K562 (cell line): ENCODE measurements at regions not wholly inside any gene's neighbourhood (a gene's known extent, or its start where the extent isn't known, plus 50 kb on each side); places are given as distances from the start of the nearest gene placed in this dataset.

Experiments used
- BRF2 ChIP-seq: IDR thresholded peaks from 3 replicates; pipeline ENCODE4 v1.6.1; 2011; ENCODE audit warnings: borderline replicate concordance, mild to moderate bottlenecking; ENCODE audit not compliant: insufficient read length, insufficient read depth
- FOXM1 ChIP-seq, 2 experiments: fragments of 450-650 bp in 1 of 2; sonication (generic) in 1 of 2; formaldehyde crosslinking in 1 of 2; IDR thresholded peaks; 2 replicates each; pipeline versions ENCODE4 v1.6.1 to v1.9.0; 2017 to 2022; ENCODE audit warnings: low read depth in 2 of 2, mild to moderate bottlenecking in 2 of 2, missing genetic modification reagents in 1 of 2, moderate library complexity in 1 of 2
- GTF2F1 ChIP-seq: IDR thresholded peaks from 2 replicates; pipeline ENCODE4 v1.6.1; 2011; ENCODE audit warnings: low read depth, low read length, improper control_type of control experiment
- HDAC1 ChIP-seq, 2 experiments: fragments of 450-650 bp; IDR thresholded peaks; 2 replicates each; pipeline ENCODE4 v1.6.1; 2016 to 2017; ENCODE audit warnings: inconsistent platforms in 1 of 2, mild to moderate bottlenecking in 1 of 2, moderate library complexity in 1 of 2
- MXI1 ChIP-seq: IDR thresholded peaks from 2 replicates; pipeline ENCODE4 v1.6.1; 2011; ENCODE audit warnings: low read depth, mild to moderate bottlenecking, improper control_type of control experiment, low read length
- SIN3A ChIP-seq, 2 experiments: fragments of 150-350 bp in 1 of 2; IDR thresholded peaks; 2 replicates each; pipeline ENCODE4 v1.6.1; 2011 to 2016; ENCODE audit warnings: borderline replicate concordance in 2 of 2, low read depth in 2 of 2, low read length in 2 of 2, mild to moderate bottlenecking in 2 of 2, moderate library complexity in 2 of 2; ENCODE audit not compliant: control insufficient read depth in 1 of 2
- ZBTB11 ChIP-seq, 3 experiments: fragments of 200-800 bp in 1 of 3; fragments of 250-450 bp in 1 of 3; fragments of 450-650 bp in 1 of 3; sonication (Bioruptor Pico) in 1 of 3; sonication (Bioruptor generic) in 1 of 3; formaldehyde crosslinking in 1 of 3; IDR thresholded peaks; 2 replicates each; pipeline versions ENCODE4 v1.6.1 to v1.8.0; 2016 to 2022; ENCODE audit warnings: mild to moderate bottlenecking in 2 of 3, missing genetic modification characterization in 2 of 3, missing compliant biosample characterization in 1 of 3, moderate library complexity in 1 of 3
- ZFX ChIP-seq: sonication (generic); formaldehyde crosslinking; IDR thresholded peaks from 2 replicates; pipeline ENCODE4 v1.8.0; 2022; ENCODE audit warnings: mild to moderate bottlenecking, missing genetic modification reagents, moderate library complexity
- ZKSCAN1 ChIP-seq: fragments of 150-350 bp; IDR thresholded peaks from 2 replicates; pipeline ENCODE4 v1.6.1; 2016; ENCODE audit warnings: low read depth, low read length
- ZNF274 ChIP-seq: IDR thresholded peaks from 2 replicates; pipeline ENCODE4 v1.6.1; 2011; ENCODE audit warnings: low read depth, mild to moderate bottlenecking, low read length, moderate library complexity, borderline replicate concordance
- ZNF699 ChIP-seq: fragments of 250-450 bp; sonication (Bioruptor Pico); IDR thresholded peaks from 2 replicates; pipeline ENCODE4 v1.8.0; 2021; ENCODE audit warnings: mild to moderate bottlenecking, moderate library complexity; ENCODE audit not compliant: insufficient replicate concordance

- TF ChIP-seq MXI1 (no peak), ZKSCAN1 (no peak), BRF2 (no peak), HDAC1 (IDR thresholded peaks at IDR 0.05) (no peak), ZNF699 (CRISPR knock-in tag) (no peak), ZFX (CRISPR knock-in tag) (no peak), ZBTB11 (CRISPR knock-in tag; IDR thresholded peaks at IDR 0.05) (no peak), ZNF274 (no peak), GTF2F1 (no peak), FOXM1 (IDR thresholded peaks at IDR 0.05; ENCODE audit: low read depth) (no peak), FOXM1 (CRISPR knock-in tag; IDR thresholded peaks at IDR 0.05; ENCODE audit: low read depth) (no peak), SIN3A (IDR thresholded peaks at IDR 0.05; ENCODE audit: borderline replicate concordance in 2 of 2, control insufficient read depth in 1 of 2, low read depth in 2 of 2, low read length in 2 of 2) (no peak)
Observed at GRCh38 chr14:101184572-101184971, 281.1 kb upstream of the RTL1 start.
